ENCODE measurements at regions not wholly inside any gene's neighbourhood (a gene's known extent, or its start where the extent isn't known, plus 50 kb on each side); places are given as distances from the start of the nearest gene placed in this dataset.

DNA sequence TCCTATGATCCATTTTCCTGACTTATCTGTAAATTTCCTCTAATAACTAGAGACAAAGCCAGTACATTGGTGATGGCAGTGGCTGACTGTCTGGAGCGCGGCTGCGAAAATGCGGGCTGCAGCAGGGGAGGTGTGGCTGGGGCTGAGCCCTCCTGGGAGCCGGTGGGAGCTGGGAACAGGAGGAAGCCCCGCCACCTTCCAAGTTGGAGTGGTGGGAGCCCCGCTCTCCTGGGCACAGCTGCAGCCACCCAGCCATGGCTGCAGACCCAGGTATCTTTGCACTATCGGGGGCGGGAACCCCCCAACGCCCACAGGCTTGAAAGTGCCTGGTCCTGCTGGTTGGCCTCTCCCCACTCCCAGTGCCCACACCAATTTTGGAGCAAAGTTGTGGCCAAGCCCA lies 633.0 kb upstream of the TMEFF2 start:
- TF ChIP-seq, protein P1, sequence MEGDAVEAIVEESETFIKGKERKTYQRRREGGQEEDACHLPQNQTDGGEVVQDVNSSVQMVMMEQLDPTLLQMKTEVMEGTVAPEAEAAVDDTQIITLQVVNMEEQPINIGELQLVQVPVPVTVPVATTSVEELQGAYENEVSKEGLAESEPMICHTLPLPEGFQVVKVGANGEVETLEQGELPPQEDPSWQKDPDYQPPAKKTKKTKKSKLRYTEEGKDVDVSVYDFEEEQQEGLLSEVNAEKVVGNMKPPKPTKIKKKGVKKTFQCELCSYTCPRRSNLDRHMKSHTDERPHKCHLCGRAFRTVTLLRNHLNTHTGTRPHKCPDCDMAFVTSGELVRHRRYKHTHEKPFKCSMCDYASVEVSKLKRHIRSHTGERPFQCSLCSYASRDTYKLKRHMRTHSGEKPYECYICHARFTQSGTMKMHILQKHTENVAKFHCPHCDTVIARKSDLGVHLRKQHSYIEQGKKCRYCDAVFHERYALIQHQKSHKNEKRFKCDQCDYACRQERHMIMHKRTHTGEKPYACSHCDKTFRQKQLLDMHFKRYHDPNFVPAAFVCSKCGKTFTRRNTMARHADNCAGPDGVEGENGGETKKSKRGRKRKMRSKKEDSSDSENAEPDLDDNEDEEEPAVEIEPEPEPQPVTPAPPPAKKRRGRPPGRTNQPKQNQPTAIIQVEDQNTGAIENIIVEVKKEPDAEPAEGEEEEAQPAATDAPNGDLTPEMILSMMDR (IDR thresholded peaks at IDR 0.05; ENCODE audit: extremely low read depth, missing control alignments) = no peak
- DNase-seq (ENCODE audit: low spot score) = no peak

- DNase-seq (ENCODE audit: low spot score) = no peak
- TF ChIP-seq, protein P1 (IDR thresholded peaks at IDR 0.05; ENCODE audit: extremely low read depth, missing control alignments) = no peak
These were observed 619.6 kb upstream of the TMEFF2 start for GRCh38 chr2:192814376-192814775.

DNA sequence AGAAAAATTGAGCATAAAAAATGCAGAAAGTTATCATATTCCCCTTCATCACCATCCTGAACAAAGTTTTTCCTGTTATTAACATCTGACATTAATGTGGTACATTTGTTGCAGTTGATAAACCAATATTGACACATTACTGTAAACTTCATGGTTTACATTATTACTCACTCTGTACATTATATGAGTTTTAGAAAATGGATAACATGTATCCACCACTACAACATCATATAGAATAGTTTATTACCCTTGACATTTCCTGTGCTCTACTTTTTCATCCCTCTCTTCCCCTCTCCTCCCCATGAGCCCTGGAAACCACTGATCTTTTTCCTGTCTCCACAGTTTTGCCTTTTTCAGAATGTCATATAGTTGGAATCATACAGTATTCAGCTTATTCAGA lies 618.6 kb upstream of the TMEFF2 start:
- DNase-seq (ENCODE audit: low spot score) = no peak
- TF ChIP-seq, protein P1 (IDR thresholded peaks at IDR 0.05; ENCODE audit: extremely low read depth, missing control alignments) = no peak

- no peak for DNase-seq (ENCODE audit: low spot score)
- TF ChIP-seq, protein P1 (IDR thresholded peaks at IDR 0.05; ENCODE audit: extremely low read depth, missing control alignments) = no peak
These were observed 614.4 kb upstream of the TMEFF2 start for GRCh38 chr2:192809173-192809572.

DNA sequence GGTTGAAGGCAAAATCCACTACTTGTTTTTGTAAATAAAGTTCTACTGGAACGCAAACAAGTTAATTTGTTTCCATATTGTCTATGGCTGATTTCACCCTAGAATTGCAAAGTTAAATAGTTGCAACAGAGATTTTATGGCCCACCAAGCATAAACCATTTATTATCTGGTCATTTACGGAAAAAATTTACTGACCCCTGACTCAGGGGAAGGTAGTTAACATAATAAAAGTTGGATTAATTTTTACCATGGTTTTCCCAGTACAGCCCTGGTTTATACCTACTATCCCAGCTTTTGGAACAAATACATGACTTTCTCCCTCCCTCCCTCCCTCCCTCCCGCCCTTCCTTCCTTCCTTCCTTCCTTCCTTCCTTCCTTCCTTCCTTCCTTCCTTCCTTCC lies 588.9 kb upstream of the TMEFF2 start:
- no peak for DNase-seq (ENCODE audit: low spot score)
- TF ChIP-seq, protein P1 (IDR thresholded peaks at IDR 0.05; ENCODE audit: extremely low read depth, missing control alignments) = no peak

- TF ChIP-seq, protein P1 (IDR thresholded peaks at IDR 0.05; ENCODE audit: extremely low read depth, missing control alignments) = no peak
- DNase-seq (ENCODE audit: low spot score) = no peak
These were observed 580.9 kb upstream of the TMEFF2 start for GRCh38 chr2:192775459-192776262.

- DNase-seq (ENCODE audit: low spot score) = no peak
- TF ChIP-seq, protein P1 (IDR thresholded peaks at IDR 0.05; ENCODE audit: extremely low read depth, missing control alignments) = no peak
These were observed 580.3 kb upstream of the TMEFF2 start for GRCh38 chr2:192775011-192775410.

Data from GM20000 (cell line).